ENCODE measurements at regions not wholly inside any gene's neighbourhood (a gene's known extent, or its start where the extent isn't known, plus 50 kb on each side); places are given as distances from the start of the nearest gene placed in this dataset.

DNA sequence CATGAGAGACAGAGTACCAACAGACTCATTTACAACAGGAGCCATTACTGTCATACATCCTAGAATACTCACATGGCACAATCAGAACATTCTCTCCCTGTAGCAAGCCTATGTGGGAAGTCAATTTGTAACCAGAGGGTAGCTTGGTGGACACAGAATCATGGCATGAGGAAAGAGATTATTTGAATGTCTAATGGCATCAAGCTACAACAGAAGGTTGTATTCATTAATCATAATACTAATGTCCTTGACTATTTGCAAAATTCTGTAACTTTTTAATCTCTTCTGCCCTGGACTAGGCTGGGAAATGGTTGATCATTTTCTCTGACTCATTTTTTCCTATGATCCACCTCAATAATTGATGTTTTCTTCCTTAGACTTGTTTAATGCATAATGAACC lies 345.2 kb upstream of the IL12A start:
- H3K9me2 ChIP-seq (ENCODE audit: insufficient read depth, low read length): no peaks in the 10 kb centered on the region
- TF ChIP-seq MXI1 (conservative IDR thresholded peaks at IDR 0.05; ENCODE audit: poor library complexity, severe bottlenecking): no peak
- TF ChIP-seq, protein P1, sequence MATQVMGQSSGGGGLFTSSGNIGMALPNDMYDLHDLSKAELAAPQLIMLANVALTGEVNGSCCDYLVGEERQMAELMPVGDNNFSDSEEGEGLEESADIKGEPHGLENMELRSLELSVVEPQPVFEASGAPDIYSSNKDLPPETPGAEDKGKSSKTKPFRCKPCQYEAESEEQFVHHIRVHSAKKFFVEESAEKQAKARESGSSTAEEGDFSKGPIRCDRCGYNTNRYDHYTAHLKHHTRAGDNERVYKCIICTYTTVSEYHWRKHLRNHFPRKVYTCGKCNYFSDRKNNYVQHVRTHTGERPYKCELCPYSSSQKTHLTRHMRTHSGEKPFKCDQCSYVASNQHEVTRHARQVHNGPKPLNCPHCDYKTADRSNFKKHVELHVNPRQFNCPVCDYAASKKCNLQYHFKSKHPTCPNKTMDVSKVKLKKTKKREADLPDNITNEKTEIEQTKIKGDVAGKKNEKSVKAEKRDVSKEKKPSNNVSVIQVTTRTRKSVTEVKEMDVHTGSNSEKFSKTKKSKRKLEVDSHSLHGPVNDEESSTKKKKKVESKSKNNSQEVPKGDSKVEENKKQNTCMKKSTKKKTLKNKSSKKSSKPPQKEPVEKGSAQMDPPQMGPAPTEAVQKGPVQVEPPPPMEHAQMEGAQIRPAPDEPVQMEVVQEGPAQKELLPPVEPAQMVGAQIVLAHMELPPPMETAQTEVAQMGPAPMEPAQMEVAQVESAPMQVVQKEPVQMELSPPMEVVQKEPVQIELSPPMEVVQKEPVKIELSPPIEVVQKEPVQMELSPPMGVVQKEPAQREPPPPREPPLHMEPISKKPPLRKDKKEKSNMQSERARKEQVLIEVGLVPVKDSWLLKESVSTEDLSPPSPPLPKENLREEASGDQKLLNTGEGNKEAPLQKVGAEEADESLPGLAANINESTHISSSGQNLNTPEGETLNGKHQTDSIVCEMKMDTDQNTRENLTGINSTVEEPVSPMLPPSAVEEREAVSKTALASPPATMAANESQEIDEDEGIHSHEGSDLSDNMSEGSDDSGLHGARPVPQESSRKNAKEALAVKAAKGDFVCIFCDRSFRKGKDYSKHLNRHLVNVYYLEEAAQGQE (IDR thresholded peaks at IDR 0.05; ENCODE audit: borderline replicate concordance): no peak
- TF ChIP-seq, protein P2, sequence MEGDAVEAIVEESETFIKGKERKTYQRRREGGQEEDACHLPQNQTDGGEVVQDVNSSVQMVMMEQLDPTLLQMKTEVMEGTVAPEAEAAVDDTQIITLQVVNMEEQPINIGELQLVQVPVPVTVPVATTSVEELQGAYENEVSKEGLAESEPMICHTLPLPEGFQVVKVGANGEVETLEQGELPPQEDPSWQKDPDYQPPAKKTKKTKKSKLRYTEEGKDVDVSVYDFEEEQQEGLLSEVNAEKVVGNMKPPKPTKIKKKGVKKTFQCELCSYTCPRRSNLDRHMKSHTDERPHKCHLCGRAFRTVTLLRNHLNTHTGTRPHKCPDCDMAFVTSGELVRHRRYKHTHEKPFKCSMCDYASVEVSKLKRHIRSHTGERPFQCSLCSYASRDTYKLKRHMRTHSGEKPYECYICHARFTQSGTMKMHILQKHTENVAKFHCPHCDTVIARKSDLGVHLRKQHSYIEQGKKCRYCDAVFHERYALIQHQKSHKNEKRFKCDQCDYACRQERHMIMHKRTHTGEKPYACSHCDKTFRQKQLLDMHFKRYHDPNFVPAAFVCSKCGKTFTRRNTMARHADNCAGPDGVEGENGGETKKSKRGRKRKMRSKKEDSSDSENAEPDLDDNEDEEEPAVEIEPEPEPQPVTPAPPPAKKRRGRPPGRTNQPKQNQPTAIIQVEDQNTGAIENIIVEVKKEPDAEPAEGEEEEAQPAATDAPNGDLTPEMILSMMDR (IDR thresholded peaks at IDR 0.05; ENCODE audit: poor library complexity, severe bottlenecking): no peak
- TF ChIP-seq RAD21 (conservative IDR thresholded peaks at IDR 0.05): no peak
- TF ChIP-seq TAF1 (IDR thresholded peaks at IDR 0.05; ENCODE audit: low read depth): no peak
- TF ChIP-seq EZH2 (IDR thresholded peaks at IDR 0.05; ENCODE audit: borderline replicate concordance, insufficient read depth, low read length, poor library complexity, severe bottlenecking): no peak
- TF ChIP-seq EP300 (conservative IDR thresholded peaks at IDR 0.05; ENCODE audit: poor library complexity, severe bottlenecking): no peak
- TF ChIP-seq SMC3 (conservative IDR thresholded peaks at IDR 0.05; ENCODE audit: poor library complexity): no peak
- TF ChIP-seq POLR2AphosphoS5 (IDR thresholded peaks at IDR 0.05): no peak
- H4K20me1 ChIP-seq (ENCODE audit: insufficient read depth): no peaks in the 10 kb centered on the region
- no peak overlapping the region for H3K27ac ChIP-seq (ENCODE audit: low read length)
- H3K9me3 ChIP-seq (ENCODE audit: low read length): no peaks in the 10 kb centered on the region
- H3K27me3 ChIP-seq (ENCODE audit: insufficient read depth, low read depth, low read length): no peaks in the 10 kb centered on the region
- no peaks in the 10 kb centered on the region for H3K36me3 ChIP-seq (ENCODE audit: insufficient read depth, low read length)
- no peak overlapping the region for H3K9ac ChIP-seq (ENCODE audit: low read length)
- no peak overlapping the region for H3K4me2 ChIP-seq (ENCODE audit: low read length)
- H3F3A ChIP-seq (ENCODE audit: insufficient read depth, low read length, poor library complexity, severe bottlenecking): no peaks in the 10 kb centered on the region
- no peak overlapping the region for H3K4me3 ChIP-seq (ENCODE audit: low read length)
- no peak overlapping the region for H2AFZ ChIP-seq (ENCODE audit: low read depth, low read length)
- no peaks in the 10 kb centered on the region for H3K79me2 ChIP-seq (replicated peaks; ENCODE audit: insufficient read depth, low read length)

DNA sequence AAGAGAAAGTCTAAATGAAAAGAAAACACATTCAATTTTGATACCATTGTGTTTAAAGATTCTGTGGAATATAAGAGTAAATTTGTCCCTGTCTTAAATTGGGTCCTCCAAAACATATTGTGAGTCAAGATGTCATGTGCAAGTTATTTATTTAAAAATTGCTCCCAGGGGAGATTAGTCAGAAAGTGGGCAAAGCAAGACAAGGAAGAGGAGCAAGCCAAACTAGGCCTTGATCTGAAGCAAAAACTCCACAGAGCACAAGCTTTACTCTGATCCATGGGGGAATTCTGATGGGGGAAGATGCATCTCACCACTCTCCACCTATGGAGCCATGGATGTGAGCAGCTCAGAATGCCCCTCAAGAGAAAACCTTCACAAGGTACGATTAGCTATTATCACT lies 342.8 kb upstream of the IL12A start:
- no peaks in the 10 kb centered on the region for H3K9me3 ChIP-seq (ENCODE audit: low read length)
- TF ChIP-seq SMC3 (conservative IDR thresholded peaks at IDR 0.05; ENCODE audit: poor library complexity) (no peak), POLR2AphosphoS5 (IDR thresholded peaks at IDR 0.05) (no peak), TAF1 (IDR thresholded peaks at IDR 0.05; ENCODE audit: low read depth) (no peak), MXI1 (conservative IDR thresholded peaks at IDR 0.05; ENCODE audit: poor library complexity, severe bottlenecking) (no peak), EZH2 (IDR thresholded peaks at IDR 0.05; ENCODE audit: borderline replicate concordance, insufficient read depth, low read length, poor library complexity, severe bottlenecking) (no peak), RAD21 (conservative IDR thresholded peaks at IDR 0.05) (no peak), EP300 (conservative IDR thresholded peaks at IDR 0.05; ENCODE audit: poor library complexity, severe bottlenecking) (no peak)
- TF ChIP-seq, protein P2 (IDR thresholded peaks at IDR 0.05; ENCODE audit: poor library complexity, severe bottlenecking): no peak
- TF ChIP-seq, protein P1 (IDR thresholded peaks at IDR 0.05; ENCODE audit: borderline replicate concordance): no peak
- H3K36me3 ChIP-seq (ENCODE audit: insufficient read depth, low read length): no peaks in the 10 kb centered on the region
- no peaks in the 10 kb centered on the region for H3F3A ChIP-seq (ENCODE audit: insufficient read depth, low read length, poor library complexity, severe bottlenecking)
- no peak overlapping the region for H3K27ac ChIP-seq (ENCODE audit: low read length)
- H2AFZ ChIP-seq (ENCODE audit: low read depth, low read length): no peak overlapping the region
- no peaks in the 10 kb centered on the region for H3K79me2 ChIP-seq (replicated peaks; ENCODE audit: insufficient read depth, low read length)
- no peaks in the 10 kb centered on the region for H4K20me1 ChIP-seq (ENCODE audit: insufficient read depth)
- no peak overlapping the region for H3K4me3 ChIP-seq (ENCODE audit: low read length)
- no peak overlapping the region for H3K9ac ChIP-seq (ENCODE audit: low read length)
- no peak overlapping the region for H3K4me2 ChIP-seq (ENCODE audit: low read length)
- H3K9me2 ChIP-seq (ENCODE audit: insufficient read depth, low read length): no peaks in the 10 kb centered on the region
- no peaks in the 10 kb centered on the region for H3K27me3 ChIP-seq (ENCODE audit: insufficient read depth, low read depth, low read length)

Measured in neural cell (in vitro differentiated cells).